ENCODE measurements at regions not wholly inside any gene's neighbourhood (a gene's known extent, or its start where the extent isn't known, plus 50 kb on each side); places are given as distances from the start of the nearest gene placed in this dataset.
A peak's percentile ranks its signal among the peaks of the same experiment; 100 is the strongest.

DNA sequence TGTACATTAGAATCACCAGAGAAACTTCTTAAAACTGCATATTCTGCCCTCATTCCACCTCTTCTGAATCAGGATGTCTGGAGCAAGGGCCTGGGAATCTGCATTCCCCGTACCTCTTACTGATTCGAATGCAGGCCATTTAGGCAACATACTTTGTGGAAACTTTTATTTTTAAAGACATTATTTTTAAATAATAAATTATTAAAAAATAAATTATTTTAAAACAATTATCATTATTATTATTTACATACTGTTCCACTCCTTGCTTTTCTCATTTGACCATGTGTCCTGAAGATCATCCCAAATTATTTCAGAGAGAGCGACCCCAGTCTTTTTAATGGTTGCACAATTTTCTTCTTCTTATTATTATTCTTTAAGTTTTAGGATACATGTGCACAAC, 336.6 kb upstream of the TBC1D5 start:
- no peak overlapping the region for H3K4me2 ChIP-seq (ENCODE audit: low read length)
- H3K27me3 Mint-ChIP-seq (ENCODE audit: low read depth, unreplicated experiment), result no peaks in the 10 kb centered on the region
- H3K4me3 Mint-ChIP-seq (ENCODE audit: unreplicated experiment), result no peak overlapping the region
- DNase-seq (ENCODE audit: low read depth) (no peak), FAIRE-seq (no peak)
- no peak for TF ChIP-seq EZH2 (IDR thresholded peaks at IDR 0.05; ENCODE audit: insufficient read depth, low read length)
- TF ChIP-seq CTCF (IDR thresholded peaks at IDR 0.05; ENCODE audit: insufficient read depth, low read depth, low read length), result no peak
- H3K9me3 ChIP-seq (ENCODE audit: insufficient read depth, low read depth, low read length), result no peaks in the 10 kb centered on the region
- H3K27ac Mint-ChIP-seq (ENCODE audit: unreplicated experiment), result peak overlapping the region; percentile 89
- no peaks in the 10 kb centered on the region for H3K79me2 ChIP-seq (ENCODE audit: insufficient read depth, low read length)
- H2AFZ ChIP-seq (ENCODE audit: low read depth, low read length), result no peak overlapping the region
- peaks cover 11% of the 10 kb centered on the region for H3K4me1 ChIP-seq (ENCODE audit: insufficient read depth, low read length)
- no peaks in the 10 kb centered on the region for H3K36me3 Mint-ChIP-seq (ENCODE audit: low read depth, unreplicated experiment)
- H3K4me1 Mint-ChIP-seq (ENCODE audit: low read depth, unreplicated experiment), result peaks cover 18% of the 10 kb centered on the region
- no peak overlapping the region for H3K4me3 ChIP-seq (ENCODE audit: insufficient read depth, low read depth, low read length)
- no peaks in the 10 kb centered on the region for H3K27me3 ChIP-seq (ENCODE audit: insufficient read depth, low read length)
- no peak overlapping the region for H3K27ac ChIP-seq (ENCODE audit: low read depth, low read length)
- H3K9ac ChIP-seq (ENCODE audit: low read length), result no peak overlapping the region
- H4K20me1 ChIP-seq (ENCODE audit: insufficient read depth, low read length), result no peaks in the 10 kb centered on the region
- H3K9me3 Mint-ChIP-seq (ENCODE audit: unreplicated experiment), result no peaks in the 10 kb centered on the region
- H3K36me3 ChIP-seq (ENCODE audit: insufficient read depth, low read length), result no peaks in the 10 kb centered on the region

GRCh38 chr3:18077128-18077840, 334.9 kb upstream of the TBC1D5 start:
- Mint-ChIP-seq H3K36me3 (ENCODE audit: low read depth, unreplicated experiment) (no peaks in the 10 kb centered on the region), H3K4me1 (ENCODE audit: low read depth, unreplicated experiment) (peaks cover 18% of the 10 kb centered on the region)
- TF ChIP-seq CTCF (IDR thresholded peaks at IDR 0.05; ENCODE audit: insufficient read depth, low read depth, low read length) (no peak), EZH2 (IDR thresholded peaks at IDR 0.05; ENCODE audit: insufficient read depth, low read length) (no peak)

GRCh38 chr3:18076301-18076700, 333.9 kb upstream of the TBC1D5 start:
- Histone ChIP-seq H3K36me3 (ENCODE audit: insufficient read depth, low read length) (no peaks in the 10 kb centered on the region), H3K27me3 (ENCODE audit: insufficient read depth, low read length) (no peaks in the 10 kb centered on the region), H3K9ac (ENCODE audit: low read length) (no peak overlapping the region), H3K4me1 (ENCODE audit: insufficient read depth, low read length) (peaks cover 11% of the 10 kb centered on the region), H3K4me3 (ENCODE audit: insufficient read depth, low read depth, low read length) (no peak overlapping the region), H3K4me2 (ENCODE audit: low read length) (no peak overlapping the region), H4K20me1 (ENCODE audit: insufficient read depth, low read length) (no peaks in the 10 kb centered on the region), H3K9me3 (ENCODE audit: insufficient read depth, low read depth, low read length) (no peaks in the 10 kb centered on the region), H3K79me2 (ENCODE audit: insufficient read depth, low read length) (no peaks in the 10 kb centered on the region), H2AFZ (ENCODE audit: low read depth, low read length) (no peak overlapping the region), H3K27ac (ENCODE audit: low read depth, low read length) (no peak overlapping the region)
- H3K4me3 Mint-ChIP-seq (ENCODE audit: unreplicated experiment), result no peak overlapping the region
- H3K27ac Mint-ChIP-seq (ENCODE audit: unreplicated experiment), result no peak overlapping the region
- no peaks in the 10 kb centered on the region for H3K9me3 Mint-ChIP-seq (ENCODE audit: unreplicated experiment)
- no peaks in the 10 kb centered on the region for H3K27me3 Mint-ChIP-seq (ENCODE audit: low read depth, unreplicated experiment)
- DNase-seq (ENCODE audit: low read depth), result no peak
- peaks cover 24% of the 10 kb centered on the region for H3K4me1 Mint-ChIP-seq (ENCODE audit: low read depth, unreplicated experiment)
- FAIRE-seq, result no peak
- no peak for TF ChIP-seq EZH2 (IDR thresholded peaks at IDR 0.05; ENCODE audit: insufficient read depth, low read length)
- no peak for TF ChIP-seq CTCF (IDR thresholded peaks at IDR 0.05; ENCODE audit: insufficient read depth, low read depth, low read length)
- H3K36me3 Mint-ChIP-seq (ENCODE audit: low read depth, unreplicated experiment), result no peaks in the 10 kb centered on the region

More at GRCh38 chr3:18077128-18077840, 334.9 kb upstream of the TBC1D5 start:
- no peak overlapping the region for H2AFZ ChIP-seq (ENCODE audit: low read depth, low read length)
- H3K27me3 ChIP-seq (ENCODE audit: insufficient read depth, low read length), result no peaks in the 10 kb centered on the region
- no peak for DNase-seq (ENCODE audit: low read depth)
- no peak for FAIRE-seq
- Mint-ChIP-seq H3K27ac (ENCODE audit: unreplicated experiment) (no peak overlapping the region), H3K9me3 (ENCODE audit: unreplicated experiment) (no peaks in the 10 kb centered on the region), H3K4me3 (ENCODE audit: unreplicated experiment) (no peak overlapping the region), H3K27me3 (ENCODE audit: low read depth, unreplicated experiment) (no peaks in the 10 kb centered on the region)
- H3K4me1 ChIP-seq (ENCODE audit: insufficient read depth, low read length), result peaks cover 11% of the 10 kb centered on the region
- no peaks in the 10 kb centered on the region for H3K9me3 ChIP-seq (ENCODE audit: insufficient read depth, low read depth, low read length)
- no peaks in the 10 kb centered on the region for H3K79me2 ChIP-seq (ENCODE audit: insufficient read depth, low read length)
- H4K20me1 ChIP-seq (ENCODE audit: insufficient read depth, low read length), result no peaks in the 10 kb centered on the region
- H3K9ac ChIP-seq (ENCODE audit: low read length), result no peak overlapping the region
- H3K4me3 ChIP-seq (ENCODE audit: insufficient read depth, low read depth, low read length), result no peak overlapping the region
- H3K27ac ChIP-seq (ENCODE audit: low read depth, low read length), result no peak overlapping the region
- no peak overlapping the region for H3K4me2 ChIP-seq (ENCODE audit: low read length)
- H3K36me3 ChIP-seq (ENCODE audit: insufficient read depth, low read length), result no peaks in the 10 kb centered on the region

Data from astrocyte (in vitro differentiated cells and primary cell).